OCI-LY1 (cell line): ENCODE measurements at regions not wholly inside any gene's neighbourhood (a gene's known extent, or its start where the extent isn't known, plus 50 kb on each side); places are given as distances from the start of the nearest gene placed in this dataset.

Experiments
- H2AFZ ChIP-seq: fragments of 200-600 bp; sonication (generic), shearing (Covaris generic); 2 replicates; pipeline ENCODE4 v1.6.0; 2014; ENCODE audit warnings: antibody characterized with exemption, mild to moderate bottlenecking, low read length
- H3F3A ChIP-seq: fragments of 200-600 bp; sonication (generic), shearing (Covaris generic); 2 replicates; pipeline ENCODE4 v1.6.0; 2014; ENCODE audit warnings: mild to moderate bottlenecking, antibody characterized with exemption, low read length, moderate library complexity; ENCODE audit not compliant: insufficient read depth
- H3K27ac ChIP-seq: fragments of 200-600 bp; sonication (generic); 2 replicates; pipeline ENCODE4 v1.5.1; 2014; ENCODE audit warnings: low read length, mixed run types, mild to moderate bottlenecking, low read depth; ENCODE audit not compliant: poor library complexity, severe bottlenecking
- H3K27me3 ChIP-seq: fragments of 200-600 bp; sonication (generic); 2 replicates; pipeline ENCODE4 v1.6.0; 2014; ENCODE audit warnings: antibody characterized with exemption, mild to moderate bottlenecking, low read length, moderate library complexity; ENCODE audit not compliant: insufficient read depth
- H3K36me3 ChIP-seq: fragments of 200-600 bp; sonication (generic); 2 replicates; pipeline ENCODE4 v1.6.1; 2014; ENCODE audit warnings: mild to moderate bottlenecking, antibody characterized with exemption, low read length, moderate library complexity, mixed read lengths; ENCODE audit not compliant: insufficient read depth
- H3K4me1 ChIP-seq: fragments of 200-600 bp; sonication (generic); 2 replicates; pipeline ENCODE4 v1.5.1; 2014; ENCODE audit warnings: mild to moderate bottlenecking, low read length, moderate library complexity; ENCODE audit not compliant: insufficient read depth, severe bottlenecking
- H3K4me2 ChIP-seq: fragments of 200-600 bp; sonication (generic), shearing (Covaris generic); 2 replicates; pipeline ENCODE4 v1.6.1; 2014; ENCODE audit warnings: low read length
- H3K4me3 ChIP-seq: fragments of 200-600 bp; sonication (generic); 2 replicates; pipeline ENCODE4 v1.5.1; 2014; ENCODE audit warnings: low read length, low read depth, mild to moderate bottlenecking, mixed read lengths; ENCODE audit not compliant: poor library complexity, severe bottlenecking
- H3K79me2 ChIP-seq: fragments of 200-600 bp; shearing (Covaris generic); 2 replicates; pipeline ENCODE4 v1.6.1; 2016; ENCODE audit warnings: mixed run types, low read length, mixed read lengths; ENCODE audit not compliant: insufficient read depth
- H3K9ac ChIP-seq: fragments of 200-600 bp; sonication (generic), shearing (Covaris generic); 2 replicates; pipeline ENCODE4 v1.6.1; 2014; ENCODE audit warnings: mild to moderate bottlenecking, low read length, mixed read lengths
- H3K9me2 ChIP-seq: fragments of 200-600 bp; sonication (generic), shearing (Covaris generic); 2 replicates; pipeline ENCODE4 v1.6.1; 2014; ENCODE audit warnings: low read depth, mild to moderate bottlenecking, low read length, mixed read lengths
- H3K9me3 ChIP-seq: fragments of 200-600 bp; shearing (Covaris generic); 2 replicates; pipeline ENCODE4 v1.6.1; 2014; ENCODE audit warnings: low read length, mixed read lengths
- H4K20me1 ChIP-seq: fragments of 200-600 bp; sonication (generic), shearing (Covaris generic); 2 replicates; pipeline ENCODE4 v1.6.0; 2016; ENCODE audit warnings: mild to moderate bottlenecking, low read length; ENCODE audit not compliant: insufficient read depth
- CTCF ChIP-seq: fragments of 200-600 bp; sonication (generic), shearing (Covaris generic); IDR thresholded peaks from 2 replicates; pipeline ENCODE4 v1.5.1; 2017; ENCODE audit warnings: mild to moderate bottlenecking, antibody characterized with exemption, low read length, moderate library complexity, mixed read lengths
- EZH2 ChIP-seq: fragments of 200-600 bp; sonication (generic), shearing (Covaris generic); IDR thresholded peaks from 2 replicates; pipeline ENCODE4 v1.8.0; 2017; ENCODE audit warnings: borderline replicate concordance, mixed run types, mild to moderate bottlenecking, antibody characterized with exemption, low read length, moderate library complexity, mixed read lengths

- Histone ChIP-seq H3K9ac (no peak overlapping the region), H4K20me1 (no peaks in the 10 kb centered on the region), H3K4me3 (no peak overlapping the region), H3K27me3 (no peaks in the 10 kb centered on the region), H3F3A (no peaks in the 10 kb centered on the region), H3K27ac (no peak overlapping the region), H3K36me3 (no peaks in the 10 kb centered on the region), H3K9me3 (no peaks in the 10 kb centered on the region), H3K9me2 (no peaks in the 10 kb centered on the region), H3K79me2 (no peaks in the 10 kb centered on the region), H3K4me1 (no peaks in the 10 kb centered on the region), H3K4me2 (no peak overlapping the region), H2AFZ (no peak overlapping the region)
- TF ChIP-seq EZH2 (no peak), CTCF (no peak)
Measured at GRCh38 chr4:161148051-161148450, 1015.7 kb downstream of the FSTL5 start.

- Histone ChIP-seq H3K4me1 (no peaks in the 10 kb centered on the region), H3F3A (no peaks in the 10 kb centered on the region), H3K4me2 (no peak overlapping the region), H3K36me3 (no peaks in the 10 kb centered on the region), H3K79me2 (no peaks in the 10 kb centered on the region), H2AFZ (no peak overlapping the region), H4K20me1 (no peaks in the 10 kb centered on the region), H3K9me3 (no peaks in the 10 kb centered on the region), H3K27me3 (no peaks in the 10 kb centered on the region), H3K27ac (no peak overlapping the region), H3K4me3 (no peak overlapping the region), H3K9me2 (no peaks in the 10 kb centered on the region), H3K9ac (no peak overlapping the region)
- no peak for TF ChIP-seq EZH2
- TF ChIP-seq CTCF, result no peak
Measured at GRCh38 chr4:161143375-161143774, 1020.4 kb downstream of the FSTL5 start.

- H3K27me3 ChIP-seq, result no peaks in the 10 kb centered on the region
- H3K4me3 ChIP-seq, result no peak overlapping the region
- no peaks in the 10 kb centered on the region for H3K36me3 ChIP-seq
- no peak overlapping the region for H2AFZ ChIP-seq
- no peaks in the 10 kb centered on the region for H4K20me1 ChIP-seq
- no peaks in the 10 kb centered on the region for H3K4me1 ChIP-seq
- H3K9ac ChIP-seq, result no peak overlapping the region
- no peaks in the 10 kb centered on the region for H3F3A ChIP-seq
- H3K9me3 ChIP-seq, result no peaks in the 10 kb centered on the region
- H3K4me2 ChIP-seq, result no peak overlapping the region
- no peaks in the 10 kb centered on the region for H3K79me2 ChIP-seq
- no peaks in the 10 kb centered on the region for H3K9me2 ChIP-seq
- H3K27ac ChIP-seq, result no peak overlapping the region
- TF ChIP-seq CTCF (no peak), EZH2 (no peak)
Measured at GRCh38 chr4:161134795-161135194, 1029.0 kb downstream of the FSTL5 start.
